ENCODE measurements at regions not wholly inside any gene's neighbourhood (a gene's known extent, or its start where the extent isn't known, plus 50 kb on each side); places are given as distances from the start of the nearest gene placed in this dataset.

GRCh38 chr4:95714571-95714970 lies 125.3 kb upstream of the PDHA2 start:
- Histone ChIP-seq H3K9ac (replicated peaks; ENCODE audit: extremely low read depth, insufficient read depth, low read length) (no peak overlapping the region), H4K20me1 (replicated peaks; ENCODE audit: control insufficient read depth, extremely low read depth, insufficient read depth, low read length) (no peaks in the 10 kb centered on the region), H3K9me3 (replicated peaks; ENCODE audit: control insufficient read depth, insufficient read depth, low read length) (no peaks in the 10 kb centered on the region), H3K4me1 (ENCODE audit: control insufficient read depth, extremely low read depth, insufficient read depth, low read length) (no peaks in the 10 kb centered on the region), H3K79me2 (ENCODE audit: control insufficient read depth, insufficient read depth, low read length) (no peaks in the 10 kb centered on the region), H3K27ac (ENCODE audit: insufficient read depth, low read depth, low read length) (no peak overlapping the region), H3K4me3 (replicated peaks in 1 of 3; ENCODE audit: insufficient read depth in 1 of 3, low read depth in 1 of 3, low read length in 3 of 3) (no peak overlapping the region), H2AFZ (ENCODE audit: low read depth, low read length) (no peak overlapping the region), H3K27me3 (ENCODE audit: control insufficient read depth in 2 of 2, insufficient read depth in 2 of 2, low read length in 2 of 2) (no peaks in the 10 kb centered on the region), H3K9me1 (replicated peaks; ENCODE audit: control insufficient read depth, extremely low read depth, insufficient read depth, low read length) (no peaks in the 10 kb centered on the region), H3K4me2 (ENCODE audit: insufficient read depth, low read length) (no peak overlapping the region), H3K36me3 (ENCODE audit: control insufficient read depth in 2 of 2, extremely low read depth in 1 of 2, insufficient read depth in 2 of 2, low read length in 2 of 2) (no peaks in the 10 kb centered on the region)
- ChIA-PET CTCF (no interaction called here), POLR2A (no interaction called here)
- DNase-seq (ENCODE audit: low read depth, low spot score) = no peak
- intact Hi-C loops (cut with micrococcal nuclease) = no loop called here
- dilution Hi-C loops (cut with MboI; ENCODE audit: extremely low pct_ligation_motif_present, low sequenced_read_pairs) = no loop called here
- no TSS peak for BruUV-seq (replicated peaks)
- TF ChIP-seq MYC (IDR thresholded peaks at IDR 0.05; ENCODE audit: low read depth, low read length) (no peak), CTCF (IDR thresholded peaks at IDR 0.05; ENCODE audit: extremely low read depth in 1 of 2, insufficient read depth in 1 of 2, low read depth in 1 of 2, low read length in 2 of 2) (no peak), POLR2A (IDR thresholded peaks at IDR 0.05; ENCODE audit: low read depth, low read length) (no peak)
- no peak for FAIRE-seq

GRCh38 chr4:95705323-95705722 lies 134.6 kb upstream of the PDHA2 start:
- intact Hi-C loops (cut with micrococcal nuclease) = no loop called here
- H3K9me1 ChIP-seq (replicated peaks; ENCODE audit: control insufficient read depth, extremely low read depth, insufficient read depth, low read length) = no peaks in the 10 kb centered on the region
- BruUV-seq (replicated peaks) = no TSS peak
- H4K20me1 ChIP-seq (replicated peaks; ENCODE audit: control insufficient read depth, extremely low read depth, insufficient read depth, low read length) = no peaks in the 10 kb centered on the region
- H3K4me3 ChIP-seq (replicated peaks in 1 of 3; ENCODE audit: insufficient read depth in 1 of 3, low read depth in 1 of 3, low read length in 3 of 3) = no peak overlapping the region
- no peak overlapping the region for H3K4me2 ChIP-seq (ENCODE audit: insufficient read depth, low read length)
- no peaks in the 10 kb centered on the region for H3K9me3 ChIP-seq (replicated peaks; ENCODE audit: control insufficient read depth, insufficient read depth, low read length)
- H3K36me3 ChIP-seq (ENCODE audit: control insufficient read depth in 2 of 2, extremely low read depth in 1 of 2, insufficient read depth in 2 of 2, low read length in 2 of 2) = no peaks in the 10 kb centered on the region
- H3K27ac ChIP-seq (ENCODE audit: insufficient read depth, low read depth, low read length) = no peak overlapping the region
- TF ChIP-seq MYC (IDR thresholded peaks at IDR 0.05; ENCODE audit: low read depth, low read length) (no peak), EZH2 (IDR thresholded peaks at IDR 0.05; ENCODE audit: borderline replicate concordance, low read depth, low read length, severe bottlenecking) (no peak), FOS (IDR thresholded peaks at IDR 0.05; ENCODE audit: borderline replicate concordance, insufficient read depth, low read length) (no peak), POLR2AphosphoS5 (IDR thresholded peaks at IDR 0.05; ENCODE audit: insufficient read depth, low read depth, low read length) (no peak), POLR2A (IDR thresholded peaks at IDR 0.05; ENCODE audit: low read depth, low read length) (no peak), GATA2 (IDR thresholded peaks at IDR 0.05; ENCODE audit: insufficient read depth, insufficient read length, low read depth, low read length) (no peak), CTCF (IDR thresholded peaks at IDR 0.05; ENCODE audit: extremely low read depth in 1 of 2, insufficient read depth in 1 of 2, low read depth in 1 of 2, low read length in 2 of 2) (no peak), JUN (IDR thresholded peaks at IDR 0.05; ENCODE audit: borderline replicate concordance, insufficient read depth, insufficient read length, low read depth) (no peak)
- TF ChIP-seq, protein P1, sequence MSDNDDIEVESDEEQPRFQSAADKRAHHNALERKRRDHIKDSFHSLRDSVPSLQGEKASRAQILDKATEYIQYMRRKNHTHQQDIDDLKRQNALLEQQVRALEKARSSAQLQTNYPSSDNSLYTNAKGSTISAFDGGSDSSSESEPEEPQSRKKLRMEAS (IDR thresholded peaks at IDR 0.05; ENCODE audit: insufficient read depth, insufficient read length) = no peak
- H3K9ac ChIP-seq (replicated peaks; ENCODE audit: extremely low read depth, insufficient read depth, low read length) = no peak overlapping the region
- H3K79me2 ChIP-seq (ENCODE audit: control insufficient read depth, insufficient read depth, low read length) = no peaks in the 10 kb centered on the region
- H3K4me1 ChIP-seq (ENCODE audit: control insufficient read depth, extremely low read depth, insufficient read depth, low read length) = peaks cover 14% of the 10 kb centered on the region
- dilution Hi-C loops (cut with MboI; ENCODE audit: extremely low pct_ligation_motif_present, low sequenced_read_pairs) = no loop called here
- CTCF ChIA-PET = no interaction called here
- no peaks in the 10 kb centered on the region for H3K27me3 ChIP-seq (ENCODE audit: control insufficient read depth in 2 of 2, insufficient read depth in 2 of 2, low read length in 2 of 2)
- FAIRE-seq (no peak), DNase-seq (ENCODE audit: low read depth, low spot score) (no peak)
- POLR2A ChIA-PET = no interaction called here
- H2AFZ ChIP-seq (ENCODE audit: low read depth, low read length) = no peak overlapping the region

Data from endothelial cell of umbilical vein (primary cell).